UCSD-AML1 (cell line): ENCODE measurements at regions not wholly inside any gene's neighbourhood (a gene's known extent, or its start where the extent isn't known, plus 50 kb on each side); places are given as distances from the start of the nearest gene placed in this dataset.

ENCODE experiments used
- DNase-seq: peaks from one replicate; lab custom pipeline; 2025; ENCODE audit not compliant: unreplicated experiment; lab: John Stamatoyannopoulos, UW

GRCh38 chr20:24813080-24813479 is 136.0 kb upstream of the CST7 start:
- no peak for DNase-seq

- no peak for DNase-seq
Observed at GRCh38 chr20:24813496-24813895, 135.6 kb upstream of the CST7 start.

GRCh38 chr20:24813936-24814335 is 135.1 kb upstream of the CST7 start:
- DNase-seq: no peak

- DNase-seq: no peak
Observed at GRCh38 chr20:24814556-24815195, 134.4 kb upstream of the CST7 start.

GRCh38 chr20:24815196-24815815 is 133.8 kb upstream of the CST7 start:
- DNase-seq: no peak

- no peak for DNase-seq
Observed at GRCh38 chr20:24815931-24816330, 133.1 kb upstream of the CST7 start.

GRCh38 chr20:24816431-24816830 is 132.6 kb upstream of the CST7 start:
- no peak for DNase-seq

GRCh38 chr20:24816907-24817306 is 132.2 kb upstream of the CST7 start:
- no peak for DNase-seq

- no peak for DNase-seq
Observed at GRCh38 chr20:24817351-24817750, 131.7 kb upstream of the CST7 start.

- no peak for DNase-seq
Observed at GRCh38 chr20:24818056-24818455, 131.0 kb upstream of the CST7 start.

- DNase-seq: no peak
Observed at GRCh38 chr20:24819331-24819965, 129.6 kb upstream of the CST7 start.

GRCh38 chr20:24820345-24820744 is 128.7 kb upstream of the CST7 start:
- DNase-seq: no peak

GRCh38 chr20:24821391-24821790 is 127.7 kb upstream of the CST7 start:
- no peak for DNase-seq

- DNase-seq: no peak
Observed at GRCh38 chr20:24823176-24823784, 125.8 kb upstream of the CST7 start.

- no peak for DNase-seq
Observed at GRCh38 chr20:24823989-24824693, 124.9 kb upstream of the CST7 start.

- no peak for DNase-seq
Observed at GRCh38 chr20:24825591-24825990, 123.5 kb upstream of the CST7 start.

GRCh38 chr20:24827603-24828295 is 121.3 kb upstream of the CST7 start:
- DNase-seq: no peak

- DNase-seq: no peak
Observed at GRCh38 chr20:24828992-24829648, 119.9 kb upstream of the CST7 start.

GRCh38 chr20:24829649-24830370 is 119.3 kb upstream of the CST7 start:
- no peak for DNase-seq

GRCh38 chr20:24830649-24831048 is 118.4 kb upstream of the CST7 start:
- DNase-seq: no peak
